ENCODE measurements at regions not wholly inside any gene's neighbourhood (a gene's known extent, or its start where the extent isn't known, plus 50 kb on each side); places are given as distances from the start of the nearest gene placed in this dataset.

DNA sequence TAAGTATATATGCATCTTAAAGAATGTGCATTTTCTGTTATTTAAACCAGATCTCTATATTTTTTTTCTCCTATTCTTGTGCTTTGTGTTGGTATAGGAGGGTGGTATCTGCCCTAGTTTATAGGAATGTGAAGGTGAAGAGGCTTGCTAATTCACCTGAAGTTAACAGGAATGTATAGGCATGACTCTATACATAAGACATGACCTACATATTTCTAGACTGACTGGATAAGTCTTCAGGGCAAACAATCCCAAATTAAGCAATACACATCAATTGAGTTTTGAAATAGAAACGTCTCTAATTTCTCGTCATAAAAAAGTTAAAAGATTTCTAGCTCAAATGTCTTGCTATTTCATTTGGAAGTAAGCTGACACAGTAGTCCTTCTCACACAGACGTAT lies 410.0 kb downstream of the DIPK2A start:
- no peak for DNase-seq (ENCODE audit: low spot score)

GRCh38 chr3:144384241-144384979 lies 412.8 kb downstream of the DIPK2A start:
- DNase-seq (ENCODE audit: low spot score), result no peak

- DNase-seq (ENCODE audit: low spot score), result no peak
These were observed 419.2 kb downstream of the DIPK2A start for GRCh38 chr3:144390786-144391185.

DNA sequence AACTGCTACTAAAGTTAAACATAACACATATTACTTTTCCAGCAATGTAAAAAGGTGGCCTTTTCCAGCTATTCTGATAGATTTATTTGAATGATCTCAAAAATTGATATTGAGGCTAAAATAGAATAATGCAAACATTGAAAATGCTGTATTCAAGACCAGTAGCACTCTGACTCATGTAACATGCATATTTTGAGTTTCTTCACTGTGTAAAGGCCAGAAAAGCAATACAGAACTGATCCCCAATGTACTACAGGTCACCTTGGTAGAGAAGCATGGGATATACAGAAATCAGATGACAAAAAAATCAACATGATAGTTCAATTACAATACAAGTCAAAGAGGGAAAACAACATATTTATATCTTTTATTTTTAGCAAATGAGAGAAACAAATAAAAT lies 419.6 kb downstream of the DIPK2A start:
- DNase-seq (ENCODE audit: low spot score), result no peak

DNA sequence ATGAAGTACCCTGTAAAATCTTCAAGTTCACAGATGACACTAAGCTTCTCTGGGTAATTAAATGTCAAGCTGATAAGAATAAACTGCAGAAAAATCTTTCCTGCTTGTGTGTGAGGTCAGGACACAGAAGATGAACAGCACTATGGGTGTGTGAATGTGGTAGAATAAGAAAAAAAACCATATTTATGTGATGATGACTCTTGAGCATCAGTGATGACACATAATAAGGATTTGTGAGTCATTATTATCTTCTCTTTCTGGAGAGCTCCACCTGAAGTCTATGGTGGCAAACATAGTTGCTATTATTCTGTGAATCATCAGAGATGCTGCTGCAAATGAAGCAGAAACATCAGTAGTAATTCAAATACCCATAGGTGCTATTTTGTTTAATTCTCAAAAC lies 422.4 kb downstream of the DIPK2A start:
- no peak for DNase-seq (ENCODE audit: low spot score)

DNA sequence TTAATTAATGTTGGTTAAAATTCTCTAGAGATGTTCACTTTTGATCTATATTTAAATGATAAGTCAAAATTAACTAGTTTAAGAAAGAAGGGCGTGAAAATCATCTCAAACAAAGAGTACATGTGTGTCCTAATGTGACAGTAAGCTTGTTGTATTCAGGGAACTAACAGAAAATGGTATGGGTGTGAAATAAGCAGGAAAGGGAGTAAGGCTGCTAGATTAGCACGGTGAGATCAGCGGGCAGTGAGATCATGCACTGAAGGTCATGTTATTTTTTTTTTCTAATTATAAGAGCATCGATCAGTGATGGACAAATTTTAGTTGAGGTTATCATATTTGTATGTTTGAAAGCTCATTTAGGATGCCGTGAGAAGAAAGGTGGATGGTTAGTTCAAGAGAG lies 430.8 kb downstream of the DIPK2A start:
- DNase-seq (ENCODE audit: low spot score), result no peak

DNA sequence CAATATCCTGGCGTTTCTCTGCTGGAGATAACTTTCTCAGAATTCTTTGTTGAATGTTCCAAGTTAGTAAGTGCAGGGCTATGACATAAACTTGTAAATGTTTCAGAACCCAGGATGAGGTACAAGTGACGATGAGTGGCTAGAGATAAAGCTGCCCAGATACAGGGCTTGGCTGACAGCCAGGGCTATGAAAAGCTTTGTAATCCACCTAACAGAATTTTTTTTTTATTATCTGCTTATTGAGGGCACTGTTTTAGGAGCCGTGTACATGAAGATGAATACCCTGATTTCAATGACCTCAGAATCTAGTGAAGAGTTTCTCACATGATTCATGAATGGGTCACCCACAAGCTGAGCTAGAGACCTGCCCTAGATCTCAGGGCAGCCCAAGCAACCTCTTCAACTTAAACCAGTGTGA lies 431.4 kb downstream of the DIPK2A start:
- no peak for DNase-seq (ENCODE audit: low spot score)

DNA sequence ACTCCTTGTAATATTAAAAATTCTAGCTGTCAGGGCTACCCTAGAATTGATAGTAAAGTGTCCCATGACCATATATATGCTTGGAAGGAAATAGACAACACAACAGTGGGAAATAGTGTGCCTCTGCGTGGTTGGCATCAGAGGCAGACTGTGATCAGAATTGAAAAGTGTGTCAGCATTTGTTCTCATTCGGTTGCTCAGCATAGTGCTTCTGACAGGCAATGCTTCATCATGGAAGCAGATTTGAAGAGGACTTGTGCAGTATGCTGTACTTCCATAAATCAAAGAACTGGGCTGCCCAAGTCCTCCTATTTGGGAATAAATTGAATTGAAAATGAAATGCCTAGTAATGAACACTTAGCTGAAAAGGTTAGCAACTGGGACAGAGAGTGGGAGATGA lies 435.7 kb downstream of the DIPK2A start:
- DNase-seq (ENCODE audit: low spot score), result no peak

GRCh38 chr3:144409319-144409718 lies 437.7 kb downstream of the DIPK2A start:
- DNase-seq (ENCODE audit: low spot score), result no peak

GRCh38 chr3:144413068-144413467 lies 441.4 kb downstream of the DIPK2A start:
- DNase-seq (ENCODE audit: low spot score), result no peak

DNA sequence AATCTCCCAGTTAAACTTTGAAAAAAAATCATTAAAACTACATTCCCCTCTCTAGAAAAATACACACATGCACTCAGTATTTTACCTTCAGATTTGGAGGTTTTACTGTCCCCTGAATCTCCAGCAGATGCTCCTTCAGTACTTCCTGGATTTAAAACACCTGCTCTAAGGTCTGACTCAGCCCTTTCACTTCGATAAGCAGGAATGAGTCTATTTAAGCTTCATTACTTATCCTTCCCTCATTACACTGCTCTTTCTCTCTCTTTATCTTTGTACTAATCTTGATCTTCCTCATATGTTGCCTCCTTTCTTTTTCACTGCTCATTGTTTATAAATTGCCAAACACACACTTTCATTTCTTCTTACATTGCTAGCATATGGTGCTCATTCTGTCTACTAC lies 443.9 kb downstream of the DIPK2A start:
- no peak for DNase-seq (ENCODE audit: low spot score)

DNA sequence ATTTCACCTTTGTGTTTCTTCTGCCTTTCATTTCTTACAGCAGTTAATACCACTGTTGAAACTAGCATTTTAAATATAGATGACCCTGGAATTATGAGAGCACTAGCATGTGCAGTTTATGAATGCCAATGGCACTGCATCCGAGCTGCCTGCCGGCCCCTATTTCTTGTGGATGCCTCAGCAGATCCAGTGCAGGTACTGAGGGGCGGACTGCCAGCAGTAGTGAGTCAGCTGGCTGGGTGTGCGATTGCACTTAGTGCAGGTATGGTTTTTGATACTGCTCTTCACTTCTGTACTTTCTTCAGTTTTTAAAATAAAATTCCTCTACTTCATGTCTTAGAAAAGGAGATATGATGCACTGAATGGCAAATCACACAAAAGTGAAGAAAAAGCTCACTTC lies 453.0 kb downstream of the DIPK2A start:
- DNase-seq (ENCODE audit: low spot score), result no peak

GRCh38 chr3:144426366-144426765 lies 454.7 kb downstream of the DIPK2A start:
- no peak for DNase-seq (ENCODE audit: low spot score)

GRCh38 chr3:144426967-144427366 lies 455.3 kb downstream of the DIPK2A start:
- DNase-seq (ENCODE audit: low spot score), result no peak

DNA sequence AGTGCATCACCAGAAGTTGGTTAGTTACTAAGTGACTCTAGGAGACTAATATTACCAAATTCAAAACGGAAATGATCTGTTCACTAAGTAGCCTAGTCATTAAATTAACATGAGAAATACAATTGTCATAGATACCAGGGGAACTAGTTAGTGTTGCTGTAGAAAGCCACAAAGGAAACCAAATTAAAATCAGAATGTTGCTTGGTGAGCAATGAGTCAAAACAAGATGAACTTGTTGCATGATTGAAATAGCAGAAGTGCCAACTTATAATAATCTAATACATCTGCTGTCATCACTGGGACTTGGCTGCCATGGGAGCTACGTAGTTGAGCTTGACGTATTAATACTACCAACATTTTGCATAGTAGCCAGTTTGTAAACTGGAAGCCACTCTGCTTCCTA lies 458.1 kb downstream of the DIPK2A start:
- DNase-seq (ENCODE audit: low spot score), result no peak

DNA sequence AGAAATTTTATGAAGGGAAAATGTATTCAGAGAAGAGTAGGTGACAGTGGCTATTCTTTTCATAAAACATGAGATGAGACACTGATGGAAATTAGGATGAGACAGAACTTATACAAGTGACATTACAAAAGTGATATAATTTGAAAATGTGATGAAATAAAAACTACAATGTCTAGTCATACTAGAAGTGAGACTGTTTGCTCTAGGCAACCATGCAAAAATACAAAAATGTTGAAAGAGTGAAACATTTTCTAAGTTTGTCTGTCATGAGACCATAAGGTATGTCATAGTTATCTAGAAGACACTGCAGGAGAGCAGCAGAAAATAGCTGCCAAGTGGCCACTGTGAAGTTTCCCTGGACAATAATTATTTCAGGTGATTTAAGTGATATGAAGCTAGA lies 459.5 kb downstream of the DIPK2A start:
- no peak for DNase-seq (ENCODE audit: low spot score)

- DNase-seq (ENCODE audit: low spot score), result no peak
These were observed 461.4 kb downstream of the DIPK2A start for GRCh38 chr3:144433006-144433405.

- no peak for DNase-seq (ENCODE audit: low spot score)
These were observed 466.4 kb downstream of the DIPK2A start for GRCh38 chr3:144437989-144438388.

DNA sequence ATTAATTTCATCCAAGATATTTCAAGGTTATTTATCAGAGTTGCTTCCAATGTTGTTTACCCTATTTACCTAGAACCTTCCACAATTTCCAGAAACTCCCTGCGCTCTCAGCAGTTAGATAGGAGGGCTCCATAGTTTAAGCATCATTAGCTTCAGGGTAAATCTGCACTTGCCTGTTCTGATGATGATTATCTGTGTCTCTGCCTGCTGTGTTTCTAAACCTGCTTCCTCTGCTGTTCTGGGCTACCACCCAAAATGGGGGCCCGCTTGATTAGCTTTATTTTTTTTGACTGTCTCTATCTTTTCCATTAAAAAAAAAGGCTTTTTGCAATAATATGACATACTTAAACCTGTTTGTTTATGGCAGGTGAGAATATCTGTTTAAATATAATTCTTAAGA lies 472.4 kb downstream of the DIPK2A start:
- DNase-seq (ENCODE audit: low spot score), result no peak

- DNase-seq (ENCODE audit: low spot score), result no peak
These were observed 472.9 kb downstream of the DIPK2A start for GRCh38 chr3:144444546-144444945.

DNA sequence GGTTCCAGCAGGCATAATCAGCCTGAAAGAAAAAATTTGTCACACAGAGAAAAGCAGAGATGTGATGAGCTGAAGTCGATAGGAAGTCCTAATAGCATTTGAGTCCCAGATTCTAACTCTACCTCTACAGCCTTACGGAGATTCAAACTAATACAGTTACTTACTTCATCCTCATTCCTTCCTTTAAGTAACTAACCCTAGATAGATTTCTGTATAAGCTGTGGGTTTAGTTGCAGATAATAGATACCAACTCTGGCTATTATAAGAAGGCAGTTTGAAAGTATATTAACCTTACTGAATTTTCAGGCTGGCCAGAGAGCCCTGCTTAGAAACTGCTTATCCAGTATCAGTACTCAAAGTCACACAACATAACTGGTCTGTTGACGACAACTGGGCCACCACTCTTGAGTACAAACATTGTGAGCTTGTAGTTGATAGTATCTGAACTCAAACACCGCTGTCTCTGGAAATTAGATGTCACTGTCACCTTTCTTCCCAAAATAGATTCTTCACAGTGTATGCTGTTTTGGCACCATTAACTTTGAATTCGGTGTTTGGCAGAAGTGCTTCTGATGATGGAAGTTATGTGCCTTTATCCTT lies 484.3 kb downstream of the DIPK2A start:
- DNase-seq (ENCODE audit: low spot score), result no peak

DNA sequence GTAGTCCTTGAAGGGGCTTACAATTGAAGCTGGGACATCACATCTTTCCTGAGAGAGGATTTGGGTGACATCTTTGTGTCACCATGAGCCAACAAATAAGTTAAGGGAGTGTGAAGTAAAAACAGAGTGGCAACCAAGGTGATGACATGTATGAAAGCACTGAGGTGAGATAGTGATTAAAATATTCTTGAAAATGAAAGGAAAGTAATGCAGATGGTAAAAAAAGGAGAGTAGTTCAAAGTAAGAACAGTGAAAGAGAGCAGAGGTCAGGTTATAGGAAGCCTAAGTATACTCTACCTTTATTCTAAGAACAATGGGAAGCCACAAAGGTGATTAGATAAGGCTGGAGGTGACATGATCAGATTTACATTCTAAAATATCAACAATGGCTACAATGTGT lies 486.1 kb downstream of the DIPK2A start:
- no peak for DNase-seq (ENCODE audit: low spot score)

GRCh38 chr3:144458283-144458682 lies 486.7 kb downstream of the DIPK2A start:
- no peak for DNase-seq (ENCODE audit: low spot score)

DNA sequence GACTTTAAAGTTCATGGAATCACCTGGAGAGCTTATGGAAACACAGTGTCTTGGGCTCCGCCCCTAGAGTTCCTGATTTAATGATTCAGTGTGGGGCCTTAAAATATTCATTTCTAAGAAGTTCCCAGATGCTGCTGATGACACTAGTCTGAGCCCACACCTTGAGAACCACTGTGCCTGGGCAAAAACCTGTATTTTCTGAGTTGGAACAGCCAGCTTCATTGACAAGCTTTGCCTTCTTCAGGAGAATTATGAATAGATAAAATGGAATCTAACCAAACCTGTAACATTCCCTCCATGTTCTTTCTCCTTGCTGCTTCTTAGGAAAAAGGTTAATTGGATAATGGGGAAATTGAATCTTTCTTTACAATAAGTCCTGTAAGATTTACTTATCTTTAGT lies 490.7 kb downstream of the DIPK2A start:
- DNase-seq (ENCODE audit: low spot score), result no peak
